ENCODE measurements at regions not wholly inside any gene's neighbourhood (a gene's known extent, or its start where the extent isn't known, plus 50 kb on each side); places are given as distances from the start of the nearest gene placed in this dataset.

DNA sequence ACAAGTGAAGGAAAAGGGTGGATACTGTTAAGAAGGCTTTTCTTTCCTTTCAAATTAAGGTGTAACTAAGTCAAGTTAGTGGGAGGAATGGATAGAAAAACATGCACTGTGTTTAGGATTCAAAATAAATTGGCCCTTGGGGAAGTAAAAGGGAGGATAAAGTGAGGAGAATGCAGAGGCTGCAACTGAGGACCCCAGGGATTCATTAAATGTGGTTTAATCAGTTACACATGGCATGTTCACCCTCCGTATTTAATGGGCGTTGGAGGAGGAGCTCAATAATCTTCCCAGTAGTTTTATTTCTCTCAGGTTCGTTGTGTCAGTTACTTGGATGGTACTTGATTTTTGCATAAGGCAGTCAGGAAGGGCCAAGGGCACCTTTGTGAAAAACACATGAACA is 966.3 kb downstream of the JRKL start:
- H3K9me3 ChIP-seq (replicated peaks; ENCODE audit: control insufficient read depth, insufficient read depth, low read depth, low read length), result no peaks in the 10 kb centered on the region
- DNase-seq (ENCODE audit: extremely low read depth in 1 of 4, low spot score in 3 of 4) (no peak), ATAC-seq (no peak), FAIRE-seq (no peak)
- POLR2A ChIA-PET, result no interaction called here
- no peaks in the 10 kb centered on the region for H4K20me1 ChIP-seq (replicated peaks; ENCODE audit: control insufficient read depth, insufficient read depth, low read length)
- no peak overlapping the region for H3K4me3 ChIP-seq
- no peaks in the 10 kb centered on the region for H3K27me3 ChIP-seq (ENCODE audit: control insufficient read depth in 2 of 2, insufficient read depth in 2 of 2, low read length in 2 of 2)
- 0% methylated on average over 3 of the region's 3 CpGs for WGBS (ENCODE audit: insufficient coverage, low coverage, missing lambda C conversion rate)
- H2AFZ ChIP-seq (ENCODE audit: low read depth, low read length), result no peak overlapping the region
- no peaks in the 10 kb centered on the region for H3K79me2 ChIP-seq (ENCODE audit: control insufficient read depth, insufficient read depth, low read length)
- no peak overlapping the region for H3K9ac ChIP-seq (ENCODE audit: insufficient read depth in 1 of 2, low read depth in 2 of 2, low read length in 2 of 2)
- no peaks in the 10 kb centered on the region for H3K4me1 ChIP-seq (replicated peaks in 1 of 2; ENCODE audit: control insufficient read depth in 2 of 2, insufficient read depth in 2 of 2, low read length in 2 of 2)
- H3K4me2 ChIP-seq (ENCODE audit: insufficient read depth, low read length), result no peak overlapping the region
- H3K9me1 ChIP-seq (ENCODE audit: control insufficient read depth, insufficient read depth, low read length), result no peaks in the 10 kb centered on the region
- CTCF ChIA-PET (ENCODE audit: low intra/inter-chr PET ratio), result no interaction called here
- BruUV-seq (replicated peaks), result no TSS peak
- H3K36me3 ChIP-seq (ENCODE audit: control insufficient read depth, insufficient read depth, low read length), result no peaks in the 10 kb centered on the region
- no peak overlapping the region for H3K27ac ChIP-seq (ENCODE audit: extremely low read depth, low read depth, low read length)
- TF ChIP-seq, protein P1, sequence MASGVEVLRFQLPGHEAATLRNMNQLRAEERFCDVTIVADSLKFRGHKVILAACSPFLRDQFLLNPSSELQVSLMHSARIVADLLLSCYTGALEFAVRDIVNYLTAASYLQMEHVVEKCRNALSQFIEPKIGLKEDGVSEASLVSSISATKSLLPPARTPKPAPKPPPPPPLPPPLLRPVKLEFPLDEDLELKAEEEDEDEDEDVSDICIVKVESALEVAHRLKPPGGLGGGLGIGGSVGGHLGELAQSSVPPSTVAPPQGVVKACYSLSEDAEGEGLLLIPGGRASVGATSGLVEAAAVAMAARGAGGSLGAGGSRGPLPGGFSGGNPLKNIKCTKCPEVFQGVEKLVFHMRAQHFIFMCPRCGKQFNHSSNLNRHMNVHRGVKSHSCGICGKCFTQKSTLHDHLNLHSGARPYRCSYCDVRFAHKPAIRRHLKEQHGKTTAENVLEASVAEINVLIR (CRISPR knock-in tag; IDR thresholded peaks at IDR 0.05), result no peak
- TF ChIP-seq GABPB2 (CRISPR knock-in tag; conservative IDR thresholded peaks at IDR 0.05) (no peak), HNRNPK (IDR thresholded peaks at IDR 0.05; ENCODE audit: low read depth, low read length, poor library complexity, severe bottlenecking) (no peak), MYC (IDR thresholded peaks at IDR 0.05; ENCODE audit: low read depth, low read length) (no peak), MYC (CRISPR knock-in tag; IDR thresholded peaks at IDR 0.05; ENCODE audit: borderline replicate concordance, low read depth) (no peak), NR1H2 (CRISPR knock-in tag; IDR thresholded peaks at IDR 0.05) (no peak)
- TF ChIP-seq, protein P2, sequence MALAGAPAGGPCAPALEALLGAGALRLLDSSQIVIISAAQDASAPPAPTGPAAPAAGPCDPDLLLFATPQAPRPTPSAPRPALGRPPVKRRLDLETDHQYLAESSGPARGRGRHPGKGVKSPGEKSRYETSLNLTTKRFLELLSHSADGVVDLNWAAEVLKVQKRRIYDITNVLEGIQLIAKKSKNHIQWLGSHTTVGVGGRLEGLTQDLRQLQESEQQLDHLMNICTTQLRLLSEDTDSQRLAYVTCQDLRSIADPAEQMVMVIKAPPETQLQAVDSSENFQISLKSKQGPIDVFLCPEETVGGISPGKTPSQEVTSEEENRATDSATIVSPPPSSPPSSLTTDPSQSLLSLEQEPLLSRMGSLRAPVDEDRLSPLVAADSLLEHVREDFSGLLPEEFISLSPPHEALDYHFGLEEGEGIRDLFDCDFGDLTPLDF (CRISPR knock-in tag; IDR thresholded peaks at IDR 0.05), result no peak
- in situ Hi-C loops (cut with MboI), result no loop called here
- intact Hi-C loops (cut with micrococcal nuclease), result no loop called here

All from K562 (cell line).